22Rv1 (cell line): ENCODE measurements at regions not wholly inside any gene's neighbourhood (a gene's known extent, or its start where the extent isn't known, plus 50 kb on each side); places are given as distances from the start of the nearest gene placed in this dataset.

Experiments used
- ZFX ChIP-seq: fragments of 450-650 bp; IDR thresholded peaks from 2 replicates; pipeline ENCODE4 v1.6.1; 2017; ENCODE audit warnings: antibody characterized with exemption, borderline replicate concordance
- TF ChIP-seq, protein P1 (sequence below): fragments of 450-650 bp; IDR thresholded peaks from 2 replicates; pipeline ENCODE4 v1.5.1; 2017; ENCODE audit warnings: mild to moderate bottlenecking

DNA sequence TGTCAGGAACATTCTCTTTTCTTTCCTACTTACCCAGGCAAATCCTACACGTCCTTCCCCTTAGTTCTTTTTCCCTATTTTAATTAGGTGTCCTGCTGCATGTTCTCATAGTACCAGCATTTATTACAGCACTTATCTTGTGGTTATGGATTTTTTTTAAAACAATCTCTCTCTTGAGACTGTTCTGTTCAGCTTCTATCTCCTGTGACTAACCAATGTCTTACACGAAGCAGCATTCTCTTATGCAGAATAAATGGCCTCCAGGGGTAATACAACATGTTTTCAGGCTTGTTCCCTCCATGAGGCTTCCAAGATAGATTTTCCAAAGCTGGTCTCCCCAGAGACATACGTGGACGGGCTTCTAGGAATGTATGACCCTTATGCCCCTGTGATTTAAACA lies 1096.1 kb upstream of the CELF2 start:
- TF ChIP-seq, protein P1, sequence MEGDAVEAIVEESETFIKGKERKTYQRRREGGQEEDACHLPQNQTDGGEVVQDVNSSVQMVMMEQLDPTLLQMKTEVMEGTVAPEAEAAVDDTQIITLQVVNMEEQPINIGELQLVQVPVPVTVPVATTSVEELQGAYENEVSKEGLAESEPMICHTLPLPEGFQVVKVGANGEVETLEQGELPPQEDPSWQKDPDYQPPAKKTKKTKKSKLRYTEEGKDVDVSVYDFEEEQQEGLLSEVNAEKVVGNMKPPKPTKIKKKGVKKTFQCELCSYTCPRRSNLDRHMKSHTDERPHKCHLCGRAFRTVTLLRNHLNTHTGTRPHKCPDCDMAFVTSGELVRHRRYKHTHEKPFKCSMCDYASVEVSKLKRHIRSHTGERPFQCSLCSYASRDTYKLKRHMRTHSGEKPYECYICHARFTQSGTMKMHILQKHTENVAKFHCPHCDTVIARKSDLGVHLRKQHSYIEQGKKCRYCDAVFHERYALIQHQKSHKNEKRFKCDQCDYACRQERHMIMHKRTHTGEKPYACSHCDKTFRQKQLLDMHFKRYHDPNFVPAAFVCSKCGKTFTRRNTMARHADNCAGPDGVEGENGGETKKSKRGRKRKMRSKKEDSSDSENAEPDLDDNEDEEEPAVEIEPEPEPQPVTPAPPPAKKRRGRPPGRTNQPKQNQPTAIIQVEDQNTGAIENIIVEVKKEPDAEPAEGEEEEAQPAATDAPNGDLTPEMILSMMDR: no peak
- TF ChIP-seq ZFX: no peak
